Stimulated activated CD8-positive, alpha-beta memory T cell treated with anti-CD3 and anti-CD28 coated beads, Interleukin-12 subunit alpha, Interleukin-12 subunit beta, amount 100 ng/mL, for 1 hour (primary cell): ENCODE measurements at regions not wholly inside any gene's neighbourhood (a gene's known extent, or its start where the extent isn't known, plus 50 kb on each side); places are given as distances from the start of the nearest gene placed in this dataset.
"Not testable (repeated sequence)": the region's sequence is repeated elsewhere in the genome, so short reads cannot be mapped to it uniquely, and the experiment has no call there.

ENCODE experiments used
- DNase-seq: peaks from one replicate; pipeline ENCODE4 v3.0.0-alpha.2; 2020; ENCODE audit warnings: low read depth

DNA sequence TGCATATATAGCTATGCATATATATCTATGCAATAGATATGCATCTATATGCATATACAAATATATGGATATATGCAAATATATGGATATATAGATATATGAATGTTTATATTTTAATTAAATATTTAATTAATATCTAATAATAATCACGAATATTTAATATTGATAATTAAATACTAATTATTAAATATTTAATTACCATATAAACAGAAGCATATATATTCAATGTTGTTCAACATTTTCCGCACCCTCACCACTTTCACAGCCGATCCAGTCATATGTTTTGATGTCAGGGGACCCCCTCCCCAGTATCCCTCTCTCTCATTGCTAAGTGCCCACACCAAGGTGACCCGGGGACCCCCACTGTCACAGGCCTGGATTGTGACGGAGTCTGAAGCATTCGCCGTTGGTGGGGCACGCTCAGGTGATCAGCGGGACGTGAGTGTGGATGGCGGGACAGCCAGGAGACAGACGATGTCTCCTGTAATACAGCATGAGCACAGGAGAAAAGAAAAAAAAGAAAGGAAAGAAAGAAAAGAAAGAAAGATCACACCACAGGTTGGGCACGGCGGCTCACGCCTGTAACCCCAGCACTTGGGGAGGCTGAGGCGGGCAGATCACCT, 199.7 kb downstream of the CRLF2 start:
- DNase-seq, result no peak

DNA sequence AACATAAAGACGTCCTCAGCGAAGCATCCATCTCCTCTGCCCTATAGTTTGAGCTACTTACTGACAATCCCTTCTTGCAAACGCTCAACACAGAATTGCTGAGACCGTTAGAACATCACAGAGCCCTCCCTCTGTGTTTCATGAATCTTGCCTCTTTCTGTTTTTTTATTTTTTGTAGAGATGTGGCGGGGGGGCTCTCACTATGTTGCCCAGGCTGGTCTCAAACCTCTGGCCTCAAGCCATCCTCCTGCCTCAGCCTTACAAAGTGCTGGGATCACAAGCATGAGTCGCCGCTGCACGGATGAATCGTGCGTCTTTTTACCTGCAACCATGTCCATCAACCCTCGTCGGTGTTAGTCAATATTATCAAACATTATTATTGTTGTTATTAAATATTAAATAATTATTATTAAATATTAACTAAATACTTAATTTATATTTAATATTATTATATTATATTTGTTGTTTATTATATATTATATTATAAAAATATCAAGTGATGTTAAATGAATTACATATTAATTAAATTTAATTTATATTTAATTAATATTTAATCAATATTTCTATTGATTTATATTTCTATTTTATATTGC, 200.7 kb downstream of the CRLF2 start:
- DNase-seq, result no peak

DNA sequence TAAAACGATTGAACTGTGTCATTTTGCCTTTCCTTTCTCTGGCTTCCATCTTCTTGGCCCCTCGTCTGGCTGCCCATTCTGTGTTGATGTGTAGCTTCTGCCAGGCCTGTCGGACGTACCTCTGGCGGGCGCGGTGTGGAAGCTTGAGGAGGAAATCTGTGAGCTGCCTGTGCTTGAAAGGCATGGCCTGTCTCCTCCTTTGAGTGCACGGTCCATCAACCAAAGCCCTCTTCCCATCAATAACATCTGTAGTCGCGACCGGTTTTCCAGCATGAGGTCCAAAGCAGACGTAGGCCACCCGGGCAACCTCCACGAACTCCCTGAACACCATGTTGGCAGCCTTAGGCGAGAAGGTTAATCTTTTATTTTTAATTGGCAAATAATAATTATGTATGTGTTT, 202.7 kb downstream of the CRLF2 start:
- no peak for DNase-seq

DNA sequence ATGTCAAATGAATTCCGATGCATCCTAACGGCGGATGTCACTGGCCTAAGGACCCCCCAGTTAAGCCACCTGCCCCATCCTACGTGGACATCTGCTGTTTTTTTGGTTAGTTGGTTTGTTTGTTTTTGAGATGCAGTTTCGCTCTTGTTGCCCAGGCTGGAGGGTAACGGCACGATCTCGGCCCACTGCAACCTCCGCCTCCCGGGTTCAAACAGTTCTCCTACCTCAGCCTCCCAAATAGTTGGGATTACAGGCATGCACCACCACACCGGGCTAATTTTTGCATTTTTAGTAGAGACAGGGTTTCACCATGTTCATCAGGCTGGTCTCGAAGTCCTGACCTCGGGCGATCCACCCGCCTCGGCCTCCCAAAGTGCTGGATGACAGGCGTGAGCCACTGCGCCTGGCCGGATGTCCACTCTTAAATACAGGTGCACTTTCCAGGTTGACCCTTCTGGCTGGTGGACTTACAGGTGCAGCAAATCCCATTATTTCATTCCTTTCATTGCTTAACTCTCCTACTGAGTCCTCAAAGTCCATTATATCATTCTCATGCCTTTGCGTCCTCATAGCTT, 206.2 kb downstream of the CRLF2 start:
- DNase-seq, result no peak

DNA sequence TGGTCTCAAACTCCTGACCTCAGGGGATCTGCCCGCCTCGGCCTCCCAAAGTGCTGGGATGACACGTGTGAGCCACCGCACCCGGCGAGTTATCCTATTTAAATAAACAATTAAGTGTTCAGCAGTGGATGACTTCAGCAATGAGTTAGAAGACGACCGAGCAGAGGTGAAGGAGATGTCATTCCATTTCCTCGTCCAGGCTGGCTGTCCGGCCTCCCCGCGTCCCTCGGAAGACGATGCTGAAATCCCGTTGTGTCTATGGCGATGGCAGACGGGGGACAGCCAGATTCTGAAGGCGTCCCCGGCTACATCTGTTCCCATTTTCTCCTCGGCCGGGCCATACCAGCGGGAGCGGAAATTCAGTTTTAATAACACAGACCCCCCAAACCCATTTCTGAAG, 209.8 kb downstream of the CRLF2 start:
- no peak for DNase-seq

DNA sequence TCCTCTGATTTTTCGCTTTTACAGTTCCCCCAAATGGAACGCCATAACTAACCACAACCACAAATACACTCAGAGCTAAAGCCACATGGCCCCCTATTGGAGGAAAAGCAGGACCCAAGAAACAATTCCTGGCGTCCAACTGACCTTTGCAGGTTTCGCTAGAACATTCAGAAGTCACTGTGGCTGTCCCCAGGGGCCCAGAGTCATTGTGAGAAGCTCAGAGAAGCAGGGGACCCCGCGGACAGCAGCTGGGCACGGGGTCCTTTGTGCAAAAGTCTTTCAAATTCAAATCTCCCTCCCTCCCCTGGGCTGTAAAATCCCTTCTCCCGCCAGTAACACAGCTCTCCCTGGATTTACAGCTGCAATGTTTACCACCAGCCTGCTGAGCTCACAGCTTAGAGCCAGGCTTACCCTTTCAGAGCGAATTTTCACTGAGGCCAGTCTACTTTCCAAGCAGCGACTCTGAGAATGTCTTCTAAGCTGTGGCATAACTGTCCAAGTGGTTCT, 214.8 kb downstream of the CRLF2 start:
- no peak for DNase-seq

DNA sequence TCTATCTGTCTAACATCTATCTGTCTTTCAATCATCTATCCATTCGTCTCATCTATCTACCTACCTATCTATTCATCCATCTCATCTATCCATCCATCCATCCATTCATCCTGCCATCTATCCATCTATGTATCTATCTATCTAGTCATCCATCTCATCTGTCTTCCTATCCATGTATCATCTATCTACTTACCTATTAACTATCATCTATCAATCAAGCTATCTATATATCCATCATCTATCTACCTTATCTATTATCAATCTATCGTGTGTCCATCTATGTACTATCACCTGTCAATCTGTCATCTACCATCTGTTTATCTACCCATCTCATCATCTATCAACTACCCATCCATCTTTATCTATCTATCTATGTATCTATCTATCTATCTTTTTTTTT, 217.7 kb downstream of the CRLF2 start:
- DNase-seq, result no peak

DNA sequence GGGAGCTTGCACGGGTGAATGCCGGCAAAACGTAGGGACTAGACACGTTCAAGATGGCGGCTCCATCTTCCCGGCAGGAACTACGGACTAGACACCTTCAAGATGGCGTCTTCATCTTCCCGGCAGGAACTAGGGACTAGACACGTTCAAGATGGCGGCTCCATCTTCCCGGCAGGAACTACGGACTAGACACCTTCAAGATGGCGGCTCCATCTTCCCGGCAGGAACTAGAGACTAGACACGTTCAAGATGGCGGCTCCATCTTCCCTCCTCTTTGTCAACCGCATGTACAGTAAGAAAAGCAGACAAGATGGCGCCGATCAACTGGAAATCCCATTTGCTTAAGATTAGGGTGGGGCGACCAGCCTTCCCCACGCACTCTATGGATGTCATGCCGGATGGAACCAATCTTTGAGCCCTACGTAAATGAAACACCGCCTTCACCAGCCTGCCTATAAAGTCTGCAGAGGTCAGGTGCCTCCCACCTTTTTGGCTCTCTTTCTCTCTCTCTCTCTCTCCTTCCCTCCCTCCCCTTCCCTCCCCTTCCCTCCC, 222.4 kb downstream of the CRLF2 start:
- DNase-seq, result no peak

DNA sequence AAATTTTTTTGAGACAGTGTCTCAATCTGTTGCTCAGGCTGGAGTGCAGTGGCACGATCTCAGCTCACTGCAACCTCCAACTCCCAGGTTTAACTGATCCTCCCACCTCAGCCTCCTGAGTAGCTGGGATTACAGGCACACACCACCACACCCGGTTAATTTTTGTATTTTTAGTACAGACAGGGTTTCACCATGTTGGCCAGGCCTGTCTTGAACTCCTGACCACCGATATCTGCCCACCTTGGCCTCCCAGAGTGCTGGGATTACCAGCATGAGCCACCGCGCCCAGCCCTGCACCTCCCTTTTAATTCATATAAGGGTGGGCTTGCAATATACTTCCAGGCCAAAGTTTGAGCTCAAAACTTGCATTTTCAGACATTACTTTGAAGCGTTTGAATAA, 223.9 kb downstream of the CRLF2 start:
- not testable (repeated sequence) for DNase-seq

DNA sequence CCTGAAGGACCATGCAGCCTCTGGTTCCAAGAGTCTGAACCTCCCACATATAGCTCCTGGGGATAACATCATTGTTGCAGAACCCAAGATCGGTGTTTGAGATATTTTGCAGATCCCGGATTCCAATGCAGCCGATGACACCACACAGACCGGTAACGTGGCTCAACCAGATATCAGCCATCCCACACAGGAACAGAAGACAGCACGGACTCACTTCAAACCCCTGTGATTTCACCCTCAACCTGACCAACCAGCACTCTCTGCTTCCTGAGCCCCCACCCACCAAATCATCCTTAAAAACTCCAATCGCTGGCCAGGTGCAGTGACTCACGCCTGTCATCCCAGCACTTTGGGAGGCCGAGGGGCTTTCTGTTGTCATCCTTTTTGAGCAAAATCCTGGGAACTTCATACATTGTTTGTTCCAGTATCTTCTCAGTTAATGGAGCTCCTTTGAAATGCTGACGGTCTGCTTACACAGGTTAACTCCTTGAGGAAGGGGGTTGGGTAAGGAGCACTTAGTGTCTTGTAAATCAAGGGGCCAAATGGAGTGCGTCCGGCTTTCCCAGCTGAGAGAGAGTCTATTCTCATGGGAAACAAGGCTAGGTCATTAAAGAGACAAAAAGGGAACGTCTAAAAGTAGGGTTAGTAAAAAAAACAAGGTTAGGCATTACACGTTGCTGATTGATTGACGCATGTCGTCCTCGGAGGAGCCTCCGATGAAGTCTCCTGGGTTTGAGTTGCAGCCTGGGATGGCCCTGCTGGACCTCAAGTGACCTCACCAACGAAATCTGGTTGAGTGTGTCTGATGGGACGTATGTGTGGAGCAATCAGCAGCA, 230.4 kb downstream of the CRLF2 start:
- DNase-seq, result no peak

DNA sequence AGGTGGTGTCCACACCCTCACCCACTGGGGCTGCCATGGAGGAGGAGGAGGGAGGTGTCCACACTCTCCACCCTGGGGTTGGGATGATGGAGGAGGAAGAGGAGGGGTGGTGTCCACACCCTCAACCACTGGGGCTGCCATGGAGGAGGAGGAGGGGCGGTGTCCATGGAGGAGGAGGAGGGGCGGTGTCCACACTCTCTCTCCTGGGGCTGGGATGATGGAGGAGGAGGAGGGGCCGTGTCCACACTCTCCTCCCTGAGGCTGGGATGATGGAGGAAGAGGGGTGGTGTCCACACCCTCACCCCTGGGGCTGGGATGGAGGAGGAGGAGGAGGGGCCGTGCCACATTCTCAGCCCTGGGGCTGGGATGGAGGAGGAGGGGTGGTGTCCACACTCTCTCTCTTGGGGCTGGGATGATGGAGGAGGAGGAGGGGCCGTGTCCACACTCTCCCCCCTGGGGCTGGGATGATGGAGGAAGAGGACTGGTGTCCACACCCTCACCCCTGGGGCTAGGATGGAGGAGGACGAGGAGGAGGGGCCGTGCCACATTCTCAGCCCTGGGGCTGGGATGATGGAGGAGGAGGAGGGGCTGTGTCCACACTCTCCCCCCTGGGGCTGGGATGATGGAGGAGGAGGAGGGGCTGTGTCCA, 231.7 kb downstream of the CRLF2 start:
- no peak for DNase-seq

DNA sequence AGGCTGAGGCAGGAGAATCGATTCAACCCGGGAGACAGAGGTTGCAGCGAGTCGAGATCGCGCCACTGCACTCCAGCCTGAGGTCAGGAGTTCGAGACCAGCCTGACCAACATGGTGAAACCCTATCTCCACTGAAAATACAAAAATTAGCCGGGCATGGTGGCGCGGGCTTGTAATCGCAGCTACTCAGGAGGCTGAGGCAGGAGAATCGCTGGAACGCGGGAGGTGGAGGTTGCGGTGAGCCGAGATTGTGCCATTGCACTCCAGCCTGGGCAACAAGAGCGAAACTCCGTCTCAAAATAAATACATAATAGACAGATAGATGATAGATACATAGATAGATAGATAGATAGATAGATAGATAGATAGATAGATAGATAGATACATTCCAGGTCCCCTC, 233.3 kb downstream of the CRLF2 start:
- DNase-seq, result not testable (repeated sequence)

DNA sequence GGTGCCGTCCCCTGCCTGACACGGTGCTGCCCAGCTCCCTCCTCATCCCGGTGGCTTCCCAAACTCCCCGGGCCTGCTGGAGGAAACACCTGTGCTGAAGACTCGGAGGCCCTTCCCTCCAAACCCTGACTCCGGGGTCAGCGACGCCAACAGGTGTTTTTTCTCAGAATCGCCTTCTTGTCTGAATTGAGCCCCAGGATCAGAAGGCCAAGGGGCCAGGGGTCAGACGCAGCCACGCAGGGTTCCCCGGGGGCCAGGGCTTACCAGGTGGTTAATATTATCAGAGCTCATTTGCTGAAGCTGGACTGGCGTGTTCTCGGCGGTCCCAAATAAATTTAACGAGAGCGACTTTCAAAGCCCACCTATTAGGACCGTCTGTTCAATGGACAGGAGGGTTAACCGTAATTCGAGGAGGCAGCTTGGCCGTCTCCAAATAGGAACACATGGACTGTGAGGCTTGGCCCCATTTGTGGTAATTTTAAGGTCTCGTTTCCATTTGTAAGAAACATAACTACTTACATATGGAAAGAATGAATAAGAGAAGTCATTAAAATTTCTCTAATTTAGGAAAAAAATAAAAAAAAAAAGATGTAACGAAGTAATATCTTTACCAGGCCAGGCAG, 239.3 kb downstream of the CRLF2 start:
- DNase-seq, result no peak

DNA sequence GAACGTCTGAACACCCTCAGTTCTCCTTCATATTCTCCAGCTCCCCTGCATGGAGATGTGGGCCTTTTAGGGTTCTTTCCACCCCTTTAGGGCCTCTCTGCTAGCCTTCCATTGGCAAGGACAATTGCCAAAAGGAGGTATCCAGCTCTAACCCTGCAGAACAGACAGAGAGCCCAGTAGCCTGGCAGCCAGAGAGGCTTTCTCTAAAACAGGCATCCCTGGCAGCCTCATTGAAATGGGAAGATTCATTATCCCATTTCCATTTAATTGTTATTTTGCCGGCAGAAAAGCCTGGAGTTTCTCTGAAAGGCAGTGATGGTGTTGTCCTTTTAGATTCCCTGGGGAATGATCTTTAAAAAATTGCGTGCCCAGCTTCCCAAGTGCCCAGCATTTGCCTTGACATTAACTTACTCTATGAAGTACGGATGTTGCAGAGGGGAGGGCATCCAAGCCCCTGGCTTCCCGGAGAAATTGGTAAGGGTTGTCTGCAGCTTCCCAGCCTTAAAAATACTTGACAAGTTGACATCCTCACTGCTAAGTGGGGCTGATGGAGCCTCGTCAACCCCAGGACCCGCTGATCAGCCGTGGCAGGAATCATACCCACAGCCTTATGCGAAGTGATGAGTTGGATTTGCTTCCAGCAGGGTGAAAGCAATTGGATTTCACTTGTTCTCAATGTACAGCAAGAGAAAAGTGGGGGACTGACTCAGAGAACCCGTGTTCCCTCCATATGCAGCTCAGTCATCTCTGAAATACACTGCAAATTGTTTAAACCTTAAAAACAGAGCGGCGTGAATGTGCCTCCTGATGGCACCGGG, 244.1 kb downstream of the CRLF2 start:
- no peak for DNase-seq

DNA sequence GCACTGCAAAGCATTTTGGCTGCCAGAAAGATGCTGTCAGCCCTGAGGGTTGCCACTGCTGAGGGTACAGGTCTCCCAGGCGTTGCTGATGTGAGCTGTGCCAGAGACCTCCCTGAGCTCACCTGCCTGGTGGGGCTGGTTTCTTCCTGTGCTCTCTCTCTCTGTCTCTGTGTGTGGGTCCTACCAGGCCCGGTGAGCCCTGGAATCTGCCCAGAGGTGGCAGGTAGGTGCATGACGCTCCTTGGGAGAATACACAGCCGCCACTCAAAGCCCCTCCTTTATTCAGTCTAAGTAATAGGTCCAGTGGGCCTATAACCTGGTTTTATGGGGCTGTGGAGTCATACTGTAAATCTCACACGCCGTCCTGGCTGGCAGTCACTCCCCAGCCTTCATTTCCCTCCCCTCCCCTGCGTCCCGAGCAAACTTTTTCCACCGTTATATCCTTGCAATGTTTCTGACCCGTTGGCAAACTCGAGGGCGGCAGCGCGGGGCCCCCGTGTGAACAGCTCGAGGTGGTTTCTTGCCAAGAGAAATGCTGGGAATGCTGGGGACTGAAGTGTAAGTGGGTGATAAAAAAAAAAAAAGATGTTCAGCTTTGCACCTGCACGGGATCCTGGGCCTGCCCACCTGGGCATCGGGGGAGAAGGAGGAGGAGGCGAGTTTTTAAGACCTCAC, 245.9 kb downstream of the CRLF2 start:
- DNase-seq, result no peak

DNA sequence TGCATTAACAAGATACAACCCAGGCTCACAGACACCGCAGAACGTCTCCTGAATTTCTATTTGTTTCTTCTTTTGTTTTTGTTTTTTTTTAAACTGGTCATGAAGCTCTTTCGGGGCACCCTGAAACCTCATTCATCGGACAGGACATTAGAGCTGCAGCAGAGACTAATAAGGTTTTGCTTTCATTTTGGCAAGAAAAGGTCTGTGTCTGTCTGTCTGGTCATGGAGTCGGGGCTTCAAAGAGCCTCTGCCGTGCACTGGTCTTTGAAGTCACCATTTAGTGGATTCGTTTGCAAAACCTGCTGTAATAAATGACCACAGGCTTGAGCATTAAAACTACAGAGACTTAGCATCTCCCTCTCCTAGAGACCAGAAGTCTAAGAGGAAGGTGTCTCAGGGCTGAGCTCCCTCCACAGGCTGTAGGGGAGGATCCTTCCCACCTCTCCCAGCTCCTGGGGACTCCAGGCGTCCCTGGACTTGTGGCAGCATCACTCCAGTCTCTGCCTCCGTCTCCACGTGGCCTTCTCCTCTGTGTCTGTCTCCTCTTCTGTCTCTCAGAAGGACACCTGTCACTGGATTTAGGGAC, 247.5 kb downstream of the CRLF2 start:
- DNase-seq, result no peak

DNA sequence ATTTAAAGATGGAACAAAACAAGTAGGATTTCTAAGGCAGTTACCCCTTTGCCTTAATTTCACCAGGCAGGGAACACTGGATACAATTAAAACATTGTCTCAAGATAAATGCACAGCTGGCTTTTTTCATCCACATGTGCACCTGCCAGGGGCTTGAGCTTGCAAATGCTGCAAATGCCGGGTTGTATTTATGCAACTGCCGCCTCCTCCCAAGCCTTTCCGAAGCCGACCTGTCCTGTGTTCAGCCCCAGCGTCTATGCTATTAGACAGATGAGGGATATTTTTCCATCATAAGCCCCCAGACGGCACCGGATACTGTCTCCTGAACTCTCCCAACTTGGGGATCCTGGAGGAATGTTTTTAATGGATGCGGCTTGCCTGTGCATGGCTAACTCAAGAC, 251.6 kb downstream of the CRLF2 start:
- DNase-seq, result no peak

DNA sequence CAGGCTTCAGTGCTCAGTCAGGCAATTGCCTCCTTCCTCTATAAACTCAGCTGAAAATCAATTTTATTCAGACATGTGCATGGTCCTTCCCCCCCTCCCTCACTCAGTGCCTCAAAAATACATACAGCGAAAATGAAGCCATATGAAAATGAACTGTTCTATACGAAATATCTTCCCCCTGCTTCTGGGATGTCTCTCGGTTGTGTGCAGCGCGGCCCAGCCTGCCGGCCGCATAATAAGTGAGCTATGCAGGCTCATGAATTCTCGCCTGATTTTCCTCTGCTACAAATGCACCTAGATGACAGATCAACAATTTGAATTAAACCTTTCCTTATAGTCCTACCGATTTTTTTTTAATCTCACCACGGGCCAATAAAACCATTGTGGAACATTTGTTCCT, 252.9 kb downstream of the CRLF2 start:
- no peak for DNase-seq

DNA sequence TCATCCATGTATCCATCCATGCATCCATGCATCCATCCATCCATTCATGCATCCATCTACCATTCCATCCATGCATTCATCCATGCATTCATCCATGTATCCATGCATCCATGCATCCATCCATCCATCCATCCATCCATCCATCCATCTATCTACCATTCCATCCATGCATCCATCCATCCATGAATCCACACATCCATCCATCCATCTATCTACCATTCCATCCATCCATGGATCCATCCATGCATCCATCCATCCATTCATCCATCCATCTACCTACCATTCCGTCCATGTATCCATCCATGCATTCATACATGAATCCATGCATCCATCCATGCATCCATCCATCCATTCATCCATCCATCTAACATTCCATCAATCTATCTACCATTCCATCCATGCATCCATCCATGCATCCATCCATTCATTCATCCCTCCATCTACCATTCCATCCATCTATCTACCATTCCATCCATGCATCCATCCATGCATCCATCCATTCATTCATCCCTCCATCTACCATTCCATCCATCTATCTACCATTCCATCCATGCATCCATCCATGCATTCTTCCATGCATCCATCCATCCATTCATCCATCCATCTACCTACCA, 257.2 kb downstream of the CRLF2 start:
- DNase-seq, result not testable (repeated sequence)
